ENCODE measurements at regions not wholly inside any gene's neighbourhood (a gene's known extent, or its start where the extent isn't known, plus 50 kb on each side); places are given as distances from the start of the nearest gene placed in this dataset.

DNA sequence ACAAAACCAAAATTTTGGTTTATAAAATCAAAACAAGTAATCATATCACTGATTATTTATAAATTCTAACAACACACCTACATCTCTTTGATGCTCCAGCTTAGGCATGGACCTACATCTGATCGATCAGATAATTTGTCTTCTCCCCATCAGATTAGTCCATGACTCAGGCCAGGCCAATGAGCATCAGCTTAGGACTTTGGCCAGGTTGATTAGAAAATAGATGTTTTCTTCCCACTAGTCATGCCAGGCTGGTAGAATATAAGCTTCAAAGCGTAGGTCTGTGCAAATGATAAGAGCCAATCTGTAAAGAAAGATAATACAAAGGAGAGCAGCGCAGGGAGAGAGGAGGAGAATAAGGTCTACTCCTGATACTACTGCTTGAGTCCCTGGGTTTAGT lies 1487.9 kb downstream of the FAM181B start:
- H3K79me2 ChIP-seq (ENCODE audit: control insufficient read depth in 1 of 2, insufficient read depth in 2 of 2, low read length in 2 of 2): no peaks in the 10 kb centered on the region
- H4K20me1 ChIP-seq (replicated peaks in 1 of 2; ENCODE audit: control insufficient read depth in 1 of 2, insufficient read depth in 2 of 2, low read length in 2 of 2): no peaks in the 10 kb centered on the region
- no peak overlapping the region for H2AK5ac ChIP-seq (ENCODE audit: low read depth, low read length)
- no peak overlapping the region for H2BK120ac ChIP-seq (replicated peaks; ENCODE audit: low read depth, low read length)
- no peaks in the 10 kb centered on the region for H3K23me2 ChIP-seq (ENCODE audit: low read depth, low read length)
- H3K23ac ChIP-seq (ENCODE audit: insufficient read length): no peak overlapping the region
- H3K18ac ChIP-seq (ENCODE audit: extremely low read depth, low read length): no peak overlapping the region
- H2BK20ac ChIP-seq (ENCODE audit: low read length): no peak overlapping the region
- no peaks in the 10 kb centered on the region for H3K27me3 ChIP-seq (replicated peaks in 1 of 4; ENCODE audit: control insufficient read depth in 3 of 4, extremely low read depth in 1 of 4, insufficient read depth in 3 of 4, low read length in 3 of 4)
- H3K36me3 ChIP-seq (ENCODE audit: control insufficient read depth in 2 of 4, insufficient read depth in 4 of 4, low read length in 3 of 4): no peaks in the 10 kb centered on the region
- TF ChIP-seq, protein P1, sequence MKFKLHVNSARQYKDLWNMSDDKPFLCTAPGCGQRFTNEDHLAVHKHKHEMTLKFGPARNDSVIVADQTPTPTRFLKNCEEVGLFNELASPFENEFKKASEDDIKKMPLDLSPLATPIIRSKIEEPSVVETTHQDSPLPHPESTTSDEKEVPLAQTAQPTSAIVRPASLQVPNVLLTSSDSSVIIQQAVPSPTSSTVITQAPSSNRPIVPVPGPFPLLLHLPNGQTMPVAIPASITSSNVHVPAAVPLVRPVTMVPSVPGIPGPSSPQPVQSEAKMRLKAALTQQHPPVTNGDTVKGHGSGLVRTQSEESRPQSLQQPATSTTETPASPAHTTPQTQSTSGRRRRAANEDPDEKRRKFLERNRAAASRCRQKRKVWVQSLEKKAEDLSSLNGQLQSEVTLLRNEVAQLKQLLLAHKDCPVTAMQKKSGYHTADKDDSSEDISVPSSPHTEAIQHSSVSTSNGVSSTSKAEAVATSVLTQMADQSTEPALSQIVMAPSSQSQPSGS (IDR thresholded peaks at IDR 0.05; ENCODE audit: low read length): no peak
- no peak for TF ChIP-seq SIX5 (IDR thresholded peaks at IDR 0.05; ENCODE audit: low read depth, low read length)
- no peak for TF ChIP-seq JUN (IDR thresholded peaks at IDR 0.05; ENCODE audit: low read depth, low read length)
- no peak overlapping the region for H2BK15ac ChIP-seq (ENCODE audit: low read length)
- no peak overlapping the region for H3K4ac ChIP-seq (replicated peaks; ENCODE audit: insufficient read length, low read depth, low read length)
- no peak overlapping the region for H3K27ac ChIP-seq (ENCODE audit: low read depth, low read length)
- no peak overlapping the region for H3K4me3 ChIP-seq (ENCODE audit: extremely low read depth in 1 of 4, insufficient read depth in 2 of 4, low read depth in 3 of 4, low read length in 4 of 4)
- H3K4me2 ChIP-seq (ENCODE audit: insufficient read depth in 1 of 2, low read depth in 2 of 2, low read length in 2 of 2): no peak overlapping the region
- H3K9ac ChIP-seq (replicated peaks in 1 of 4; ENCODE audit: extremely low read depth in 1 of 4, low read depth in 3 of 4, low read length in 3 of 4): no peak overlapping the region
- H3K56ac ChIP-seq (replicated peaks; ENCODE audit: insufficient read length, low read depth, low read length): no peak overlapping the region
- no peaks in the 10 kb centered on the region for H3K79me1 ChIP-seq (ENCODE audit: low read depth, low read length)
- H3K14ac ChIP-seq (ENCODE audit: insufficient read length): no peak overlapping the region
- POLR2A ChIA-PET (ENCODE audit: partially characterized antibody): no interaction called here
- H2AFZ ChIP-seq (ENCODE audit: low read length): no peak overlapping the region
- H3K4me1 ChIP-seq (replicated peaks in 1 of 4; ENCODE audit: control insufficient read depth in 3 of 4, insufficient read depth in 4 of 4, low read length in 3 of 4): no peaks in the 10 kb centered on the region
- FAIRE-seq (no peak), DNase-seq (ENCODE audit: low read depth in 1 of 2, low spot score in 2 of 2) (no peak)
- no peak overlapping the region for H4K8ac ChIP-seq (ENCODE audit: extremely low read depth, insufficient read depth, low read length)
- H2BK5ac ChIP-seq (ENCODE audit: low read depth, low read length): no peak overlapping the region
- H2BK12ac ChIP-seq (ENCODE audit: low read depth, low read length): no peak overlapping the region
- 95% methylated on average over 3 of the region's 3 CpGs; no CpG with 5 or more reads in 1 of the 2 experiments for WGBS, 2 experiments (ENCODE audit: extremely low coverage in 1 of 2, insufficient coverage in 1 of 2, insufficient read length in 1 of 2, insufficient replicate concordance in 2 of 2, low coverage in 1 of 2, low lambda C conversion rate in 2 of 2, missing lambda C conversion rate in 1 of 2)
- no peak overlapping the region for H4K91ac ChIP-seq (replicated peaks; ENCODE audit: insufficient read length, low read length)
- no peak overlapping the region for H4K5ac ChIP-seq (ENCODE audit: insufficient read length, low read depth, low read length)
- CTCF ChIA-PET (ENCODE audit: partially characterized antibody): interaction anchor here (0.8 kb wide), 1 partner anchor 9 kb away, joined by 3 read pairs; no protein-coding TSS in a partner anchor
- H3K9me3 ChIP-seq (ENCODE audit: insufficient read depth in 2 of 2, low read depth in 1 of 2, low read length in 1 of 2): no peaks in the 10 kb centered on the region

All from H1 (cell line).